Ramos (cell line): ENCODE measurements at regions not wholly inside any gene's neighbourhood (a gene's known extent, or its start where the extent isn't known, plus 50 kb on each side); places are given as distances from the start of the nearest gene placed in this dataset.
"Not testable (repeated sequence)": the region's sequence is repeated elsewhere in the genome, so short reads cannot be mapped to it uniquely, and the experiment has no call there.

Source experiments
- in situ Hi-C: fragments of 300-500 bp; cut with MboI; formaldehyde crosslinking; loops from one replicate; pipeline ENCODE4 v1.14.3; 2022; ENCODE audit warnings: low sequenced_read_pairs; ENCODE audit not compliant: unreplicated experiment

- in situ Hi-C loops: no loop called here
These were observed 1010.7 kb downstream of the TDRD15 start for GRCh38 chr2:22134421-22134820.

GRCh38 chr2:22136446-22136845 lies 1012.7 kb downstream of the TDRD15 start:
- in situ Hi-C loops: no loop called here

GRCh38 chr2:22143840-22144239 lies 1020.1 kb downstream of the TDRD15 start:
- in situ Hi-C loops: no loop called here

GRCh38 chr2:22153931-22154613 lies 1030.3 kb downstream of the TDRD15 start:
- in situ Hi-C loops: no loop called here

- in situ Hi-C loops: not testable (repeated sequence)
These were observed 1032.9 kb downstream of the TDRD15 start for GRCh38 chr2:22156661-22157060.

GRCh38 chr2:22167256-22167655 lies 1043.5 kb downstream of the TDRD15 start:
- in situ Hi-C loops: no loop called here

- in situ Hi-C loops: no loop called here
These were observed 1051.2 kb downstream of the TDRD15 start for GRCh38 chr2:22175003-22175402.

- in situ Hi-C loops: no loop called here
These were observed 1061.5 kb downstream of the TDRD15 start for GRCh38 chr2:22185251-22185650.

GRCh38 chr2:22186261-22186828 lies 1062.6 kb downstream of the TDRD15 start:
- in situ Hi-C loops: not testable (repeated sequence)

- in situ Hi-C loops: no loop called here
These were observed 1066.2 kb downstream of the TDRD15 start for GRCh38 chr2:22189893-22190480.

- in situ Hi-C loops: no loop called here
These were observed 1070.5 kb downstream of the TDRD15 start for GRCh38 chr2:22194218-22194617.

GRCh38 chr2:22196806-22197205 lies 1073.0 kb downstream of the TDRD15 start:
- in situ Hi-C loops: no loop called here

- in situ Hi-C loops: no loop called here
These were observed 1074.9 kb downstream of the TDRD15 start for GRCh38 chr2:22198381-22199283.

- in situ Hi-C loops: no loop called here
These were observed 1076.2 kb downstream of the TDRD15 start for GRCh38 chr2:22199994-22200393.

- in situ Hi-C loops: no loop called here
These were observed 1085.8 kb downstream of the TDRD15 start for GRCh38 chr2:22209545-22209944.

- in situ Hi-C loops: no loop called here
These were observed 1089.5 kb downstream of the TDRD15 start for GRCh38 chr2:22213237-22213636.

GRCh38 chr2:22215517-22215916 lies 1091.7 kb downstream of the TDRD15 start:
- in situ Hi-C loops: no loop called here

GRCh38 chr2:22217881-22218280 lies 1094.1 kb downstream of the TDRD15 start:
- in situ Hi-C loops: no loop called here

- in situ Hi-C loops: no loop called here
These were observed 1097.2 kb downstream of the TDRD15 start for GRCh38 chr2:22221006-22221405.

GRCh38 chr2:22238967-22239366 lies 1115.2 kb downstream of the TDRD15 start:
- in situ Hi-C loops: no loop called here

- in situ Hi-C loops: no loop called here
These were observed 1123.7 kb downstream of the TDRD15 start for GRCh38 chr2:22247466-22247865.
